HepG2 (cell line): ENCODE measurements at regions not wholly inside any gene's neighbourhood (a gene's known extent, or its start where the extent isn't known, plus 50 kb on each side); places are given as distances from the start of the nearest gene placed in this dataset.

ENCODE experiments used
- ARNT2 ChIP-seq: sonication (generic); formaldehyde crosslinking; IDR thresholded peaks from 2 replicates; pipeline ENCODE4 v1.8.0; 2022; ENCODE audit warnings: mild to moderate bottlenecking, low read depth, missing genetic modification reagents, moderate library complexity
- MEF2D ChIP-seq: sonication (generic); formaldehyde crosslinking; IDR thresholded peaks from 2 replicates; pipeline ENCODE4 v1.5.1; 2020; ENCODE audit warnings: mild to moderate bottlenecking, missing genetic modification reagents
- MYC ChIP-seq: sonication (generic); formaldehyde crosslinking; IDR thresholded peaks from 2 replicates; pipeline ENCODE4 v1.9.0; 2021; ENCODE audit warnings: missing genetic modification reagents, borderline replicate concordance
- SOX6 ChIP-seq, 2 experiments: fragments of 450-650 bp in 1 of 2; sonication (generic) in 1 of 2; formaldehyde crosslinking in 1 of 2; IDR thresholded peaks; 2 replicates each; pipeline versions ENCODE4 v1.4.0 to v1.6.1; 2017 to 2020; ENCODE audit warnings: antibody characterized with exemption in 1 of 2, mild to moderate bottlenecking in 1 of 2, missing genetic modification reagents in 1 of 2
- WIZ ChIP-seq: sonication (generic); formaldehyde crosslinking; IDR thresholded peaks from 2 replicates; pipeline ENCODE4 v1.5.1; 2020; ENCODE audit warnings: mild to moderate bottlenecking, missing genetic modification reagents
- ZNF253 ChIP-seq: sonication (generic); formaldehyde crosslinking; IDR thresholded peaks from 2 replicates; pipeline ENCODE4 v1.8.0; 2022; ENCODE audit warnings: mild to moderate bottlenecking, missing genetic modification reagents, borderline replicate concordance
- ZNF724P ChIP-seq: sonication (generic); formaldehyde crosslinking; IDR thresholded peaks from 2 replicates; pipeline ENCODE4 v1.8.0; 2022; ENCODE audit warnings: missing genetic modification reagents, borderline replicate concordance
- TF ChIP-seq, protein P1 (sequence below): sonication (generic); formaldehyde crosslinking; IDR thresholded peaks from one replicate; pipeline ENCODE4 v1.5.1; 2020; ENCODE audit warnings: mild to moderate bottlenecking, missing genetic modification reagents; ENCODE audit errors: not compliant biosample characterization
- TF ChIP-seq, protein P2 (sequence below): sonication (generic); formaldehyde crosslinking; IDR thresholded peaks from 2 replicates; pipeline ENCODE4 v1.5.1; 2020; ENCODE audit warnings: mild to moderate bottlenecking, missing genetic modification reagents, borderline replicate concordance

DNA sequence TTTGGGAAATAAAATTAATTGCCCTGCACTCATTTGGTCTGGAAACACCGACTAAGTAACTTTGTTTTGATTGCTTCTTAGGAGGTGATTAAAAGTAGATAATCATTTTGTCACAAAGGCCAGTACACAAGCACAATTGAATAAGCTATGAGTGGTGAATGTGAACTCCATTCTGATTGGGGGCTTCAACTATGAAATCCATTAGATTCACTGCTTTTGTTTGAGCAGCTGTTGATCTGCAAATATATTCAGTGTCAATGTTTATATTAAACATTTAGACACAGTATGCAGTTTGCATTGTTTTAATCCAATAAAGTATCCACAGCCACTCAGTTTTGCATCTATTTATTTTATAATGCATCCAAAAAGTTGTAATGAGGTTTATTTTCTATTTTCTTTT lies 817.5 kb downstream of the CDH11 start (continued):
- TF ChIP-seq WIZ (CRISPR knock-in tag) (no peak), MEF2D (CRISPR knock-in tag) (no peak), SOX6 (IDR thresholded peaks at IDR 0.05) (no peak), SOX6 (CRISPR knock-in tag; IDR thresholded peaks at IDR 0.05) (no peak), ZNF724P (CRISPR knock-in tag) (no peak), ARNT2 (CRISPR knock-in tag) (no peak), MYC (CRISPR knock-in tag) (no peak), ZNF253 (CRISPR knock-in tag) (no peak)
- TF ChIP-seq, protein P1, sequence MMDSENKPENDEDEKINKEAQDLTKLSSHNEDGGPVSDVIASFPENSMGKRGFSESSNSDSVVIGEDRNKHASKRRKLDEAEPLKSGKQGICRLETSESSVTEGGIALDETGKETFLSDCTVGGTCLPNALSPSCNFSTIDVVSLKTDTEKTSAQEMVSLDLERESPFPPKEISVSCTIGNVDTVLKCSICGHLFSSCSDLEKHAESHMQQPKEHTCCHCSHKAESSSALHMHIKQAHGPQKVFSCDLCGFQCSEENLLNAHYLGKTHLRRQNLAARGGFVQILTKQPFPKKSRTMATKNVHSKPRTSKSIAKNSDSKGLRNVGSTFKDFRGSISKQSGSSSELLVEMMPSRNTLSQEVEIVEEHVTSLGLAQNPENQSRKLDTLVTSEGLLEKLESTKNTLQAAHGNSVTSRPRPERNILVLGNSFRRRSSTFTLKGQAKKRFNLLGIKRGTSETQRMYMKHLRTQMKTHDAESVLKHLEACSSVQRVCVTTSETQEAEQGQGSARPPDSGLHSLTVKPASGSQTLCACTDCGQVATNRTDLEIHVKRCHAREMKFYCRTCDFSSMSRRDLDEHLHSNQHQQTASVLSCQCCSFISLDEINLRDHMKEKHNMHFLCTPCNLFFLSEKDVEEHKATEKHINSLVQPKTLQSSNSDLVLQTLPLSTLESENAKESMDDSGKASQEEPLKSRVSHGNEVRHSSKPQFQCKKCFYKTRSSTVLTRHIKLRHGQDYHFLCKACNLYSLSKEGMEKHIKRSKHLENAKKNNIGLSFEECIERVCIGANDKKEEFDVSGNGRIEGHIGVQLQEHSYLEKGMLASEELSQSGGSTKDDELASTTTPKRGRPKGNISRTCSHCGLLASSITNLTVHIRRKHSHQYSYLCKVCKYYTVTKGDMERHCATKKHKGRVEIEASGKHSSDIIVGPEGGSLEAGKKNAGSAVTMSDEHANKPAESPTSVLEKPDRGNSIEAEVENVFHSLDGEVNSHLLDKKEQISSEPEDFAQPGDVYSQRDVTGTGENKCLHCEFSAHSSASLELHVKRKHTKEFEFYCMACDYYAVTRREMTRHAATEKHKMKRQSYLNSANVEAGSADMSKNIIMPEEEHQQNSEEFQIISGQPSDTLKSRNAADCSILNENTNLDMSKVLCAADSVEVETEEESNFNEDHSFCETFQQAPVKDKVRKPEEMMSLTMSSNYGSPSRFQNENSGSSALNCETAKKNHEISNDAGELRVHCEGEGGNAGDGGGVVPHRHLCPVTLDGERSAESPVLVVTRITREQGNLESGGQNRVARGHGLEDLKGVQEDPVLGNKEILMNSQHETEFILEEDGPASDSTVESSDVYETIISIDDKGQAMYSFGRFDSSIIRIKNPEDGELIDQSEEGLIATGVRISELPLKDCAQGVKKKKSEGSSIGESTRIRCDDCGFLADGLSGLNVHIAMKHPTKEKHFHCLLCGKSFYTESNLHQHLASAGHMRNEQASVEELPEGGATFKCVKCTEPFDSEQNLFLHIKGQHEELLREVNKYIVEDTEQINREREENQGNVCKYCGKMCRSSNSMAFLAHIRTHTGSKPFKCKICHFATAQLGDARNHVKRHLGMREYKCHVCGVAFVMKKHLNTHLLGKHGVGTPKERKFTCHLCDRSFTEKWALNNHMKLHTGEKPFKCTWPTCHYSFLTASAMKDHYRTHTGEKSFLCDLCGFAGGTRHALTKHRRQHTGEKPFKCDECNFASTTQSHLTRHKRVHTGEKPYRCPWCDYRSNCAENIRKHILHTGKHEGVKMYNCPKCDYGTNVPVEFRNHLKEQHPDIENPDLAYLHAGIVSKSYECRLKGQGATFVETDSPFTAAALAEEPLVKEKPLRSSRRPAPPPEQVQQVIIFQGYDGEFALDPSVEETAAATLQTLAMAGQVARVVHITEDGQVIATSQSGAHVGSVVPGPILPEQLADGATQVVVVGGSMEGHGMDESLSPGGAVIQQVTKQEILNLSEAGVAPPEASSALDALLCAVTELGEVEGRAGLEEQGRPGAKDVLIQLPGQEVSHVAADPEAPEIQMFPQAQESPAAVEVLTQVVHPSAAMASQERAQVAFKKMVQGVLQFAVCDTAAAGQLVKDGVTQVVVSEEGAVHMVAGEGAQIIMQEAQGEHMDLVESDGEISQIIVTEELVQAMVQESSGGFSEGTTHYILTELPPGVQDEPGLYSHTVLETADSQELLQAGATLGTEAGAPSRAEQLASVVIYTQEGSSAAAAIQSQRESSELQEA (CRISPR knock-in tag): no peak
- TF ChIP-seq, protein P2, sequence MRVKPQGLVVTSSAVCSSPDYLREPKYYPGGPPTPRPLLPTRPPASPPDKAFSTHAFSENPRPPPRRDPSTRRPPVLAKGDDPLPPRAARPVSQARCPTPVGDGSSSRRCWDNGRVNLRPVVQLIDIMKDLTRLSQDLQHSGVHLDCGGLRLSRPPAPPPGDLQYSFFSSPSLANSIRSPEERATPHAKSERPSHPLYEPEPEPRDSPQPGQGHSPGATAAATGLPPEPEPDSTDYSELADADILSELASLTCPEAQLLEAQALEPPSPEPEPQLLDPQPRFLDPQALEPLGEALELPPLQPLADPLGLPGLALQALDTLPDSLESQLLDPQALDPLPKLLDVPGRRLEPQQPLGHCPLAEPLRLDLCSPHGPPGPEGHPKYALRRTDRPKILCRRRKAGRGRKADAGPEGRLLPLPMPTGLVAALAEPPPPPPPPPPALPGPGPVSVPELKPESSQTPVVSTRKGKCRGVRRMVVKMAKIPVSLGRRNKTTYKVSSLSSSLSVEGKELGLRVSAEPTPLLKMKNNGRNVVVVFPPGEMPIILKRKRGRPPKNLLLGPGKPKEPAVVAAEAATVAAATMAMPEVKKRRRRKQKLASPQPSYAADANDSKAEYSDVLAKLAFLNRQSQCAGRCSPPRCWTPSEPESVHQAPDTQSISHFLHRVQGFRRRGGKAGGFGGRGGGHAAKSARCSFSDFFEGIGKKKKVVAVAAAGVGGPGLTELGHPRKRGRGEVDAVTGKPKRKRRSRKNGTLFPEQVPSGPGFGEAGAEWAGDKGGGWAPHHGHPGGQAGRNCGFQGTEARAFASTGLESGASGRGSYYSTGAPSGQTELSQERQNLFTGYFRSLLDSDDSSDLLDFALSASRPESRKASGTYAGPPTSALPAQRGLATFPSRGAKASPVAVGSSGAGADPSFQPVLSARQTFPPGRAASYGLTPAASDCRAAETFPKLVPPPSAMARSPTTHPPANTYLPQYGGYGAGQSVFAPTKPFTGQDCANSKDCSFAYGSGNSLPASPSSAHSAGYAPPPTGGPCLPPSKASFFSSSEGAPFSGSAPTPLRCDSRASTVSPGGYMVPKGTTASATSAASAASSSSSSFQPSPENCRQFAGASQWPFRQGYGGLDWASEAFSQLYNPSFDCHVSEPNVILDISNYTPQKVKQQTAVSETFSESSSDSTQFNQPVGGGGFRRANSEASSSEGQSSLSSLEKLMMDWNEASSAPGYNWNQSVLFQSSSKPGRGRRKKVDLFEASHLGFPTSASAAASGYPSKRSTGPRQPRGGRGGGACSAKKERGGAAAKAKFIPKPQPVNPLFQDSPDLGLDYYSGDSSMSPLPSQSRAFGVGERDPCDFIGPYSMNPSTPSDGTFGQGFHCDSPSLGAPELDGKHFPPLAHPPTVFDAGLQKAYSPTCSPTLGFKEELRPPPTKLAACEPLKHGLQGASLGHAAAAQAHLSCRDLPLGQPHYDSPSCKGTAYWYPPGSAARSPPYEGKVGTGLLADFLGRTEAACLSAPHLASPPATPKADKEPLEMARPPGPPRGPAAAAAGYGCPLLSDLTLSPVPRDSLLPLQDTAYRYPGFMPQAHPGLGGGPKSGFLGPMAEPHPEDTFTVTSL (CRISPR knock-in tag): no peak
